NCI-H2227 (cell line): ENCODE measurements at regions not wholly inside any gene's neighbourhood (a gene's known extent, or its start where the extent isn't known, plus 50 kb on each side); places are given as distances from the start of the nearest gene placed in this dataset.
"Not testable (repeated sequence)": the region's sequence is repeated elsewhere in the genome, so short reads cannot be mapped to it uniquely, and the experiment has no call there.

Experiments used
- DNase-seq: peaks from one replicate; lab custom pipeline; 2025; ENCODE audit not compliant: unreplicated experiment; lab: John Stamatoyannopoulos, UW

GRCh38 chr1:30464187-30464617, 259.2 kb downstream of the MATN1 start:
- DNase-seq, result no peak

DNA sequence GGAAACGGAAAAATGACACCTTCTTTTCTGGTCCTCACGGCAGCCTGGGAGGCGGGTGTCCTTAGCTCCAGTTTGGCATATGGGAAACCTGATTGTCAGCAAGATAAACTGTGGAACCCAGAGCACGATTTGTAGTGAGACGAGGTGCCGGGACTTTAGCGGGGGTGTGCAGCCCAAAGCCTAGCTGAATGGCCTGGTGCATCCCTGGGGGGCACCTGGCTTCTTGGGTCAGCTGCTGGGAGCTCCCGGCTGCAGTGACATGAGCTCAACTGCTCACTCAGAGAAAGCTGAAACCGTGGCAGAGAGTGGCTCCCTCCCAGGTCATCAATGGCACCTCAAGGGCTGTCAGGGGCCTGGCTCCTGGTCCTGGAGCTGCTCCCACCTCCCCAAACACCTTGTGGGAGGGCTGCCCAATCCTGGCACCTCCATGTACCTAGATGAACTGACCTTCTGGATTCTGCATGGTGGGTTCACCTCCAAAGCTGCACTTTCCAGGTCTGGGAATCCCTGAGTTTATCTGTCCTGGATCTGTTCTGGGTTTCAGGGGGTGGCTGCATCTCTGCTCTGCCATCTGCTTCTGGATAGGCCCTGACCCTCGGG, 260.5 kb downstream of the MATN1 start:
- DNase-seq, result no peak

GRCh38 chr1:30462166-30462565, 261.2 kb downstream of the MATN1 start:
- DNase-seq, result no peak

- DNase-seq, result no peak
Measured at GRCh38 chr1:30461640-30462039, 261.7 kb downstream of the MATN1 start.

DNA sequence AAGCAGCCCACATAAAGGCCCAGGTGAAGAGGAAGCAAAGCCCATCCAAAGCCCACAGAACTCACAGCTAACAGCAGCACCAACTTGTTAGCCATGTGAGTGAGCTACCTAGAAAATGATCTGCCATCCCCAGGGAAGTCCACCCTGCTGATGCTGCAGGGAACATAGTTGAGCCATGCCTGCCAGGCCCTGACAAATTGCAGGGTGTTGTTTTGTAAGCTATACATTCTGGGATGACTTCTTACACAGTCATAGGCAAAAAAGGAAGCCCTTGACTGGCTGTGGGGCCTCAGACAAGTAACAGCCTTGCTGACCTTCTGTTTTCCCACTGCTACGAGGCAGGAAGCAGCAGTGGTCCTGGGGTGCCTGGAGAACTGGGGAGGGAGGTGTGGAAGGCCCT, 262.7 kb downstream of the MATN1 start:
- no peak for DNase-seq

- DNase-seq, result not testable (repeated sequence)
Measured at GRCh38 chr1:30458730-30459485, 264.5 kb downstream of the MATN1 start.

- DNase-seq, result no peak
Measured at GRCh38 chr1:30452925-30453324, 270.5 kb downstream of the MATN1 start.

DNA sequence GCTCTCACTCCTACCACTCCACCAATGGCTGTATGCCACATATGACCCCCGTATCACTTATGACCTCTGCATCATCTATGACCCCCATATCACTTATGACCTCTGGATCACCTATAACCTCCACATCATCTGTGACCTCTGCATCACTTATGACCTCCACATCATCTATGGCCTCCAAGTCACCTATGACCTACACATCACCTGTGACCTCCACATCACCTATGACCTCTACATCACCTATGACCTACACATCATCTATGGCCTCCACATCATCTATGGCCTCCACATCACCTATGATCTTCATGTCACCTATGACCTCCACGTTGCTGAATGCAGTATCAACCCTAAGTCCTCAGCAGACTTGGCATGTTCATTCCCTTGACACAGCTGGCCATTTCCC, 271.2 kb downstream of the MATN1 start:
- no peak for DNase-seq

DNA sequence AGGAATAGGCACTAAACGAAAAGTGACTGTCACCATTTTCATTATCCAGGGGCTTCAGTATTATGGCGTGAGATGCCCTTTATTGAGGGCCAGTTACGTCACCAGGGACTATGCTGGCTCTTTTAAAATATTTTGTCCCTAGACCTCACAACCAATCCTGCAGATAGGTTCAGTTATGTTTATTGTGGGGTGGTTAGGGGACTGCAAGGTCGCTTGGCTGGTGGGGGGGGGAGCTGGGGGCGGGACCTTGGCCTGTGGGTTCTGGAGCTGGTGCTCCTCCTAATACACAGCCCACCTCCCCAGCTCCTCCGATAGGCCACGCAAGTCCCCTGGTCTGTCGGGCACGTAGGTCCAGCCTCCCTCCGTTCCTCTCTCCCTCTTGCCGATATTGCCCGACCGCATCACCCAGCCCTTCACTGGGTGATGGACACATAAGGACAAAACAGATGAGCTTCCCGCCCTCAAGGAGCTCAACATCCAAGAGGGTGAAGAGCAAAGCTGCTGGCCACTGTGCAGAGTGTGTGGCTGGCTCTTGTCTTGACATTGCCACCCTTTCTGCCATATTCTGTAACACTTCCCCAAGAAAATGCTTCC, 271.8 kb downstream of the MATN1 start:
- DNase-seq, result no peak

DNA sequence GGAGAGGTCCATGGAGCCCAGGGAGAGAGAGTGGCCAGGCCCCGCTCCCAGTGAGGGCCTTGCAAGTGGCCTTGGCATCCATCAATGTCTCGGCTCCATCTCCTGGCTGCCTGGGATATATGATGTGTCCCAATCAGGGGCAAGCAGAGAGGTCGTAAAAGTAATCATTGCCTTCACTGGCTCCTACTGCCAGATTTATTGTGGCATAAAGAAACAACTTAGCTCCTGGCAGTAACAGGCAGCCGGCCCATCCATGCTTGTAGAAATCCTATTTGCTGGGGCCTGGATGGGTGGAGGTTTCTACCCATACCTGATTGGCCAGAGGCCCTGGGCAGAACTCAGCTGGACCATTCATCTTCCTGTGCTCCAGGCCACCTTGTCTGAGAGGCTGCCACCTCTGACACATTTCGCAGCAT, 272.6 kb downstream of the MATN1 start:
- DNase-seq, result no peak

GRCh38 chr1:30450148-30450817, 273.1 kb downstream of the MATN1 start:
- DNase-seq, result no peak

- no peak for DNase-seq
Measured at GRCh38 chr1:30449428-30450147, 273.8 kb downstream of the MATN1 start.

DNA sequence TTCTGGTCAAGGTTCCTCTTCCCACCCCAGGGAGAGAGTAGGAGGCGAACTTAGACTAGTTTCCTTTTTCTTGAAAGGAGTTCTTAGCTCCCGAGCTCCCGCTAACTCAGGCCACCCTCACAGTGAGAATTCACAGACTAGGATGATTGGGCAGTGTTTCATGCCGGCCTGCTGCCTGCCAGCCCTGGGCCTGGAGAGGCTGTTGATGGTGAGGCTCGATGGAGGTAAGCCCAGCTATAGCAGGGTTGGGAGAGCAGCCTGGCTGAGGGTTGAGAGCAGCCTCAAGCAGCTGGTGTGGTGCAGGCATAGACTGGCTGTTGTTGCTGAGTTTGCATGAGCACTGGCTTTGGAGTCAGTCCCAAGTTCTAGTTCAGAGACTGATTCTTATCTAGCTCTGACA, 274.4 kb downstream of the MATN1 start:
- no peak for DNase-seq

DNA sequence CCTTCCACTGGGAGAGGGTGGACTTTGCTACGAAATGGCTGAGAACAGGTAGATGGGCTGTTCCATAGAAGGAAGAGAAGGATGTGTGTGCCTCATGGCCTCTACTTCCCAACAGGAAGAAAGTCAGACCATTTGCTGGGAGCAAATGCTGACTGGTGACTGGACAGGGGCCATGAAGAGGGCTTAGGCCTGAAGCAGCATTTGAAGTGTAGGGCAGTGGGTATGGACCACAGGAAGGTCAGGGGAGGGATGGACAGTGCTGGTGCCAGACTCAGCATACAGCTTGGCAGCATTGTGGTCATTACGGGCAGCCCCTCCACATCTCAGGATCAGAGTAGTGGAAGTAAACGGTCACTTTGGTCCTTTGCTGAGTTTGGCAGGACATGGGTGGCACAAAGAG, 275.7 kb downstream of the MATN1 start:
- no peak for DNase-seq

GRCh38 chr1:30447080-30447479, 276.3 kb downstream of the MATN1 start:
- no peak for DNase-seq

- DNase-seq, result no peak
Measured at GRCh38 chr1:30446508-30446907, 276.9 kb downstream of the MATN1 start.

GRCh38 chr1:30446095-30446494, 277.3 kb downstream of the MATN1 start:
- no peak for DNase-seq

DNA sequence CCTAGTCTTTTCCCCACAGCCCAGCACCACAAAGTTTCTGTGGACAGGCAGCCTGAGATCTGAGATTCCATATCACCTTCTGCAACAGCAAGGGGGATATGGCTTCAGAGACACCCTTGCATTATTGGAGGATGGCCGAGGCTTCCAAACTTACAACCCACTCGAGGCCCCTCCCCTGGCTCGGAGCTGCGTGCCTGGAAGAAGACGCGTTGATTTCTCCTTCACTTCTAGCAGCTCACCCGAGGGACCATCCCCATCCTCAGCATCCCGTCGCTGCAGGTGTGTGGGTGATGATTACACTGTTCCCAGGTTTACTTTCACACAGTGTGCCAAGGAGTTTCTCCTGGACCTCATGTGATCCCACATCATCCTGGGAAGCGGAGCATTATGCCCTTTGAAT, 277.9 kb downstream of the MATN1 start:
- DNase-seq, result no peak

- no peak for DNase-seq
Measured at GRCh38 chr1:30444850-30445249, 278.5 kb downstream of the MATN1 start.

DNA sequence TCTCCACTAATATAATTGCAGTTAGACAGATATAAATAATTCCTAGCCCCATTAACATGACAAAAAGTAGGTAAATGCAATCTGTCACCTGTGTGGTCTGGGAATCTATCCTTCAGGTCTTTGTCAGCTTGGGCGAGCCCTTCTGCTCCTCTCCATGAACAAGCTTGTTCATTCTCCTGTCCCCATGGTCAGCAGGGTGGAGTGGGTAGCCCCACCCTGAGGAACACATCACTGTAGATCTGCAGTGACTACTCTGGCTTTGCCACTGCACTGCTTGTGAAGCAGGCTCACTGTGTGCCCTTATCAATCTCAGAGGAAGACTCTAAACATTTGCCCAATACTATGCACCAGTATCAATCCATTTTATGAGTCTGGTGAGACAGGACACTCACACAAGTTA, 279.0 kb downstream of the MATN1 start:
- no peak for DNase-seq

DNA sequence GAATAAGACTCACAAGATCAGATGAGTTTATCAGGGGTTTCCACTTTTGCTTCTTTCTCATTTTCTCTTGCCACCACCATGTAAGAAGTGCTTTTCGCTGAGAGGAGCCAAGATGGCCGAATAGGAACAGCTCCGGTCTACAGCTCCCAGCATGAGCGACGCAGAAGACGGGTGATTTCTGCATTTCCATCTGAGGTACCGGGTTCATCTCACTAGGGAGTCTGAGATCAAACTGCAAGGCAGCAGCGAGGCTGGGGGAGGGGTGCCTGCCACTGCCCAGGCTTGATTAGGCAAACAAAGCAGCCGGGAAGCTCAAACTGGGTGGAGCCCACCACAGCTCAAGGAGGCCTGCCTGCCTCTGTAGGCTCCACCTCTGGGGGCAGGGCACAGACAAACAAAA, 285.1 kb downstream of the MATN1 start:
- DNase-seq, result not testable (repeated sequence)
